ENCODE measurements at regions not wholly inside any gene's neighbourhood (a gene's known extent, or its start where the extent isn't known, plus 50 kb on each side); places are given as distances from the start of the nearest gene placed in this dataset.

- TF ChIP-seq CTCF (tag by site-specific recombination; IDR thresholded peaks at IDR 0.05) (no peak), ZNF585B (tag by site-specific recombination; IDR thresholded peaks at IDR 0.05) (no peak), ZBTB7A (tag by site-specific recombination; IDR thresholded peaks at IDR 0.05; ENCODE audit: low read depth) (no peak), ZNF580 (tag by site-specific recombination; IDR thresholded peaks at IDR 0.05) (no peak), ZNF169 (tag by site-specific recombination; IDR thresholded peaks at IDR 0.05) (no peak)
Observed at GRCh38 chr2:74741629-74742028, 87.6 kb downstream of the SEMA4F start.

Data from HEK293 (cell line).